H1 (cell line): ENCODE measurements at regions not wholly inside any gene's neighbourhood (a gene's known extent, or its start where the extent isn't known, plus 50 kb on each side); places are given as distances from the start of the nearest gene placed in this dataset.

Experiments used
- CTCF ChIA-PET: fragments of 300-600 bp; sonication (Branson Sonifier 250); formaldehyde crosslinking; loops from one replicate; lab custom pipeline; 2021; ENCODE audit not compliant: partially characterized antibody; lab: Charles Lee
- POLR2A ChIA-PET: fragments of 300-600 bp; sonication (Branson Sonifier 250); formaldehyde crosslinking; loops from one replicate; lab custom pipeline; 2021; ENCODE audit warnings: inconsistent platforms; ENCODE audit not compliant: partially characterized antibody; lab: Charles Lee
- DNase-seq, 2 experiments: peaks; one replicate each; pipeline versions ENCODE4 v3.0.0 to v3.0.0-alpha.2; 2010 to 2022; ENCODE audit warnings: low spot score in 2 of 2, low read depth in 1 of 2, mixed read lengths in 1 of 2
- FAIRE-seq: peaks from 2 replicates; lab custom pipeline; 2011; peaks lifted over from hg19 to GRCh38; lab: Jason Lieb, UNC
- H2AFZ ChIP-seq: 2 replicates; pipeline ENCODE4 v1.8.1; 2012; ENCODE audit warnings: low read length, inconsistent platforms
- H2AK5ac ChIP-seq: 2 replicates; pipeline ENCODE4 v1.6.1; 2013; ENCODE audit warnings: low read depth, low read length
- H2BK120ac ChIP-seq: replicated peaks from 2 replicates; pipeline ENCODE3; 2013; ENCODE audit warnings: low read depth, low read length, inconsistent platforms
- H2BK12ac ChIP-seq: 2 replicates; pipeline ENCODE4 v1.6.1; 2013; ENCODE audit warnings: low read depth, low read length
- H2BK15ac ChIP-seq: 2 replicates; pipeline ENCODE4 v1.6.1; 2013; ENCODE audit warnings: low read length
- H2BK20ac ChIP-seq: 2 replicates; pipeline ENCODE4 v1.6.1; 2013; ENCODE audit warnings: low read length
- H2BK5ac ChIP-seq: 2 replicates; pipeline ENCODE4 v1.6.1; 2013; ENCODE audit warnings: low read depth, low read length
- H3K14ac ChIP-seq: 2 replicates; pipeline ENCODE4 v1.6.1; 2013; ENCODE audit warnings: inconsistent platforms; ENCODE audit not compliant: insufficient read length
- H3K18ac ChIP-seq: 2 replicates; pipeline ENCODE4 v1.6.1; 2013; ENCODE audit warnings: low read length; ENCODE audit errors: extremely low read depth
- H3K23ac ChIP-seq: 2 replicates; pipeline ENCODE4 v1.6.1; 2013; ENCODE audit warnings: inconsistent platforms; ENCODE audit not compliant: insufficient read length
- H3K23me2 ChIP-seq: 2 replicates; pipeline ENCODE4 v1.6.1; 2013; ENCODE audit warnings: low read depth, low read length
- H3K27ac ChIP-seq: 2 replicates; pipeline ENCODE4 v1.6.1; 2011; ENCODE audit warnings: low read depth, low read length, inconsistent platforms
- H3K27me3 ChIP-seq, 4 experiments: replicated peaks in 1 of 4; 1 replicate in 1 of 4; 2 replicates in 3 of 4; pipeline versions ENCODE4 v1.6.1 to v1.8.1; 2011 to 2013; ENCODE audit warnings: low read length in 3 of 4, mild to moderate bottlenecking in 3 of 4, inconsistent platforms in 2 of 4, mixed read lengths in 2 of 4, moderate library complexity in 1 of 4; ENCODE audit not compliant: control insufficient read depth in 3 of 4, insufficient read depth in 3 of 4; ENCODE audit errors: extremely low read depth in 1 of 4
- H3K36me3 ChIP-seq, 4 experiments: 2 replicates each; pipeline versions ENCODE4 v1.6.1 to v1.8.1; 2011 to 2013; ENCODE audit warnings: mild to moderate bottlenecking in 4 of 4, low read length in 3 of 4, moderate library complexity in 2 of 4, control low read depth in 1 of 4, inconsistent platforms in 1 of 4; ENCODE audit not compliant: insufficient read depth in 4 of 4, control insufficient read depth in 2 of 4
- H3K4ac ChIP-seq: replicated peaks from 2 replicates; pipeline ENCODE3; 2013; ENCODE audit warnings: low read length, low read depth, mixed read lengths, inconsistent platforms; ENCODE audit not compliant: insufficient read length
- H3K4me1 ChIP-seq, 4 experiments: replicated peaks in 1 of 4; 1 replicate in 1 of 4; 2 replicates in 3 of 4; pipeline versions ENCODE4 v1.6.1 to v1.8.1; 2011 to 2013; ENCODE audit warnings: low read length in 3 of 4, inconsistent platforms in 2 of 4, mixed read lengths in 1 of 4; ENCODE audit not compliant: insufficient read depth in 4 of 4, control insufficient read depth in 3 of 4
- H3K4me2 ChIP-seq, 2 experiments: 2 replicates each; pipeline versions ENCODE4 v1.6.1 to v1.8.1; 2011 to 2013; ENCODE audit warnings: low read depth in 2 of 2, low read length in 2 of 2, control low read depth in 1 of 2, inconsistent platforms in 1 of 2, mild to moderate bottlenecking in 1 of 2; ENCODE audit not compliant: insufficient read depth in 1 of 2
- H3K4me3 ChIP-seq, 4 experiments: fragments of 200-600, 300-600 bp in 1 of 4; sonication (generic), shearing (Covaris generic), sonication (Bioruptor Twin) in 1 of 4; 2 replicates each; pipeline versions ENCODE4 v1.5.1 to v1.8.1; 2011 to 2016; ENCODE audit warnings: low read length in 4 of 4, low read depth in 3 of 4, control low read depth in 2 of 4, inconsistent platforms in 2 of 4, mild to moderate bottlenecking in 2 of 4, mixed read lengths in 1 of 4, moderate library complexity in 1 of 4; ENCODE audit not compliant: insufficient read depth in 2 of 4; ENCODE audit errors: extremely low read depth in 1 of 4
- H3K56ac ChIP-seq: replicated peaks from 2 replicates; pipeline ENCODE3; 2013; ENCODE audit warnings: low read depth, mild to moderate bottlenecking, mixed read lengths, low read length, inconsistent platforms; ENCODE audit not compliant: insufficient read length
- H3K79me1 ChIP-seq: 2 replicates; pipeline ENCODE4 v1.6.1; 2013; ENCODE audit warnings: low read depth, low read length, control low read depth
- H3K79me2 ChIP-seq, 2 experiments: 2 replicates each; pipeline versions ENCODE4 v1.6.1 to v1.8.1; 2012 to 2013; ENCODE audit warnings: low read length in 2 of 2, mild to moderate bottlenecking in 2 of 2, inconsistent platforms in 1 of 2; ENCODE audit not compliant: insufficient read depth in 2 of 2, control insufficient read depth in 1 of 2
- H3K9ac ChIP-seq, 4 experiments: replicated peaks in 1 of 4; 1 replicate in 1 of 4; 2 replicates in 3 of 4; pipeline versions ENCODE4 v1.6.1 to v1.8.1; 2011 to 2013; ENCODE audit warnings: low read depth in 3 of 4, low read length in 3 of 4, control low read depth in 2 of 4, mild to moderate bottlenecking in 2 of 4, moderate library complexity in 2 of 4, inconsistent platforms in 1 of 4; ENCODE audit errors: extremely low read depth in 1 of 4
- H3K9me3 ChIP-seq, 2 experiments: 2 replicates each; pipeline versions ENCODE4 v1.6.1 to v1.8.1; 2012 to 2013; ENCODE audit warnings: mild to moderate bottlenecking in 2 of 2, moderate library complexity in 2 of 2, control low read depth in 1 of 2, inconsistent platforms in 1 of 2, low read depth in 1 of 2, low read length in 1 of 2, mixed read lengths in 1 of 2; ENCODE audit not compliant: insufficient read depth in 2 of 2
- H4K20me1 ChIP-seq, 2 experiments: replicated peaks in 1 of 2; 2 replicates each; pipeline versions ENCODE3 to v1.8.1; 2011 to 2013; ENCODE audit warnings: inconsistent platforms in 2 of 2, low read length in 2 of 2, mild to moderate bottlenecking in 1 of 2; ENCODE audit not compliant: insufficient read depth in 2 of 2, control insufficient read depth in 1 of 2
- H4K5ac ChIP-seq: 2 replicates; pipeline ENCODE4 v1.6.1; 2013; ENCODE audit warnings: low read length, low read depth, mixed read lengths, inconsistent platforms; ENCODE audit not compliant: insufficient read length
- H4K8ac ChIP-seq: 2 replicates; pipeline ENCODE4 v1.8.0; 2013; ENCODE audit warnings: mild to moderate bottlenecking, moderate library complexity, low read length, inconsistent platforms; ENCODE audit not compliant: insufficient read depth; ENCODE audit errors: extremely low read depth
- H4K91ac ChIP-seq: replicated peaks from 2 replicates; pipeline ENCODE3; 2013; ENCODE audit warnings: low read length, mixed read lengths, inconsistent platforms; ENCODE audit not compliant: insufficient read length
- POU5F1 ChIP-seq: IDR thresholded peaks from 2 replicates; pipeline ENCODE4 v1.6.1; 2011; ENCODE audit warnings: low read depth, mild to moderate bottlenecking, low read length, moderate library complexity
- RAD21 ChIP-seq, 2 experiments: IDR thresholded peaks in 1 of 2; conservative IDR thresholded peaks in 1 of 2; 2 replicates each; pipeline ENCODE4 v1.6.1; 2011; ENCODE audit warnings: low read depth in 2 of 2, low read length in 2 of 2, improper control_type of control experiment in 1 of 2, inconsistent platforms in 1 of 2, mild to moderate bottlenecking in 1 of 2, moderate library complexity in 1 of 2
- TAF1 ChIP-seq: IDR thresholded peaks from 2 replicates; pipeline ENCODE4 v1.6.1; 2011; ENCODE audit warnings: mild to moderate bottlenecking, low read depth, low read length
- WGBS, 2 experiments: shearing (Covaris generic) in 1 of 2; methylation state at CpG; one replicate each; pipeline versions ENCODE4 v1.1.6 to v1.1.7; 2013 to 2015; ENCODE audit warnings: low lambda C conversion rate in 2 of 2, mixed read lengths in 2 of 2, inconsistent platforms in 1 of 2, low coverage in 1 of 2, missing lambda C conversion rate in 1 of 2; ENCODE audit not compliant: insufficient replicate concordance in 2 of 2, insufficient coverage in 1 of 2, insufficient read length in 1 of 2; ENCODE audit errors: extremely low coverage in 1 of 2, missing lambda C conversion rate in 1 of 2; 5-methylcytosine and 5-hydroxymethylcytosine counted together

DNA sequence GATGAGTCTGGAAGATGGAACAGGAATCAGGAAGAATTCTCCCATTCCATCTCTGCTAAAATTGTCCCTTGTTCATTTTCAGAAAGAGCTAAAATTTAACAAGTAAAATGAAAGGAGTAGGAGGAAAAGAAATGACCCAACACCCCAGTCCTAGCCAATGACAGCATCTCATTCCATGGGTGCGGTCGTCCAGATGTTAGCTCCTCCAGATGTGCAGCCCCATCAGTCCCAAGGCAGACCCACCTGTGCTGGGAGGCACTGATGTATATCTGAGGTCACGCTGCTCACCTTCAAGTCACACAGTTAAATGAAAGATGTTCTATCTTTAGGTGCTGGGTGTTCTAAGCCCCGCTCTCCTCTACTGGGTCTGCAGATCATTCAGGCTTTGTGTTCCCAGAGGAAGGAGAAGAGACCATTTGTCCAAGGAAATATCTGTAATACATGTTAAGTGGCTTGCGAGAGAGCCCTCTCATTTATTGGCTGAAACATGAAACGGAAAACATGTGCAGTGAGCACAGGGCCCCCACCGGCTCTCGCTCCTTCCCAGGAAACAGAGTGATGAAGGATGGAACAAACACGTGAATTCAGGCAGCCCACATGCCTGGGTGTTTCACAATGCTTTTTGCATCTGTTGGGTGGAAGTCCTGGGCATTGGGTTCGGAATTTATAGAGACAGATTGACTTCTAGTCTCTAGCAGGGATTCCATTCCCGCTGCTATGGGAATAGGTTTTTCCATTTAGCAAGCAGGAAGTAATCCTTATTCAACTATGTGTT is 294.6 kb downstream of the NUAK1 start:
- no peak overlapping the region for H2BK20ac ChIP-seq
- H3K27me3 ChIP-seq, result no peaks in the 10 kb centered on the region
- no peaks in the 10 kb centered on the region for H3K79me1 ChIP-seq
- CTCF ChIA-PET, result no interaction called here
- H3K56ac ChIP-seq, result no peak overlapping the region
- no peak for DNase-seq
- H2BK120ac ChIP-seq, result no peak overlapping the region
- WGBS, 2 experiments, result 91% methylated on average over 11 of the region's 11 CpGs; no CpG with 5 or more reads in 1 of the 2 experiments
- no peaks in the 10 kb centered on the region for H4K20me1 ChIP-seq
- no peaks in the 10 kb centered on the region for H3K79me2 ChIP-seq
- H3K9ac ChIP-seq, result no peak overlapping the region
- H4K5ac ChIP-seq, result no peak overlapping the region
- no peak overlapping the region for H4K8ac ChIP-seq
- 0 out of 4 replicates have a peak, but pooled peaks cover 0 to 7% of the 10 kb centered on the region in 2 experiments for H3K9me3 ChIP-seq
- no peak overlapping the region for H3K4me2 ChIP-seq
- no peak overlapping the region for H3K27ac ChIP-seq
- no peak overlapping the region for H3K4ac ChIP-seq
- H3K4me1 ChIP-seq, result no peaks in the 10 kb centered on the region
- no peak overlapping the region for H2BK5ac ChIP-seq
- H3K14ac ChIP-seq, result no peak overlapping the region
- no peak overlapping the region for H3K18ac ChIP-seq
- H2AFZ ChIP-seq, result no peak overlapping the region
- no peak overlapping the region for H3K4me3 ChIP-seq
- TF ChIP-seq RAD21 (IDR thresholded peaks at IDR 0.05 in 1 of 2, conservative IDR thresholded peaks at IDR 0.05 in 1 of 2; ENCODE audit: low read depth in 2 of 2, low read length in 2 of 2) (no peak), POU5F1 (no peak), TAF1 (no peak)
- TF ChIP-seq, all 59 proteins: peak for 0
- no peak for FAIRE-seq
- Histone ChIP-seq H3K36me3 (no peaks in the 10 kb centered on the region), H2BK15ac (no peak overlapping the region), H4K91ac (no peak overlapping the region), H3K23ac (no peak overlapping the region), H3K23me2 (no peaks in the 10 kb centered on the region), H2AK5ac (no peak overlapping the region), H2BK12ac (no peak overlapping the region)
- POLR2A ChIA-PET, result no interaction called here
